BE2C (cell line): ENCODE measurements at regions not wholly inside any gene's neighbourhood (a gene's known extent, or its start where the extent isn't known, plus 50 kb on each side); places are given as distances from the start of the nearest gene placed in this dataset.

Source experiments
- DNase-seq: peaks from one replicate; pipeline ENCODE4 v3.0.0-alpha.2; 2020
- H3K27me3 ChIP-seq: fragments of 250-450 bp; sonication (Bioruptor Pico); 2 replicates; pipeline ENCODE4 v1.5.1; 2020; ENCODE audit warnings: mild to moderate bottlenecking
- H3K36me3 ChIP-seq: fragments of 250-450 bp; sonication (Bioruptor Pico); 2 replicates; pipeline ENCODE4 v1.5.1; 2020; ENCODE audit warnings: mild to moderate bottlenecking
- H3K4me1 ChIP-seq: fragments of 250-450 bp; sonication (Bioruptor Pico); 2 replicates; pipeline ENCODE4 v1.5.1; 2020
- H3K4me3 ChIP-seq: 2 replicates; pipeline ENCODE4 v1.5.1; 2011; ENCODE audit warnings: low read depth, low read length
- H3K9me3 ChIP-seq: fragments of 250-450 bp; sonication (Bioruptor Pico); 2 replicates; pipeline ENCODE4 v1.5.1; 2020
- CTCF ChIP-seq: IDR thresholded peaks from 2 replicates; pipeline ENCODE4 v1.5.1; 2012; ENCODE audit warnings: mild to moderate bottlenecking, low read depth, low read length

- no peak overlapping the region for H3K4me3 ChIP-seq
- H3K4me1 ChIP-seq = peaks cover 13% of the 10 kb centered on the region
- DNase-seq = no peak
- H3K9me3 ChIP-seq = no peaks in the 10 kb centered on the region
- no peaks in the 10 kb centered on the region for H3K27me3 ChIP-seq
- no peak for TF ChIP-seq CTCF
- no peaks in the 10 kb centered on the region for H3K36me3 ChIP-seq
Observed at GRCh38 chr5:56464935-56465768, 232.0 kb upstream of the ANKRD55 start.

GRCh38 chr5:56463944-56464571 lies 230.9 kb upstream of the ANKRD55 start:
- no peak overlapping the region for H3K4me3 ChIP-seq
- H3K9me3 ChIP-seq = no peaks in the 10 kb centered on the region
- no peak for DNase-seq
- H3K4me1 ChIP-seq = peaks cover 23% of the 10 kb centered on the region
- no peaks in the 10 kb centered on the region for H3K36me3 ChIP-seq
- TF ChIP-seq CTCF = no peak
- no peaks in the 10 kb centered on the region for H3K27me3 ChIP-seq

GRCh38 chr5:56461584-56461983 lies 228.5 kb upstream of the ANKRD55 start:
- TF ChIP-seq CTCF = no peak
- Histone ChIP-seq H3K9me3 (no peaks in the 10 kb centered on the region), H3K27me3 (no peaks in the 10 kb centered on the region), H3K36me3 (no peaks in the 10 kb centered on the region), H3K4me1 (peaks cover 33% of the 10 kb centered on the region), H3K4me3 (no peak overlapping the region)
- no peak for DNase-seq

GRCh38 chr5:56460681-56461191 lies 227.6 kb upstream of the ANKRD55 start:
- H3K4me1 ChIP-seq = peaks cover 33% of the 10 kb centered on the region
- DNase-seq = peak; percentile 75
- no peaks in the 10 kb centered on the region for H3K36me3 ChIP-seq
- TF ChIP-seq CTCF = no peak
- peak overlapping the region; percentile 8; the same call in 1 of the 2 replicates for H3K4me3 ChIP-seq
- H3K9me3 ChIP-seq = no peaks in the 10 kb centered on the region
- H3K27me3 ChIP-seq = no peaks in the 10 kb centered on the region

GRCh38 chr5:56460195-56460546 lies 227.0 kb upstream of the ANKRD55 start:
- Histone ChIP-seq H3K4me1 (peaks cover 33% of the 10 kb centered on the region), H3K4me3 (0 out of 2 replicates have a peak overlapping the region, but pooled peaks have one; percentile 8), H3K27me3 (no peaks in the 10 kb centered on the region), H3K36me3 (no peaks in the 10 kb centered on the region), H3K9me3 (no peaks in the 10 kb centered on the region)
- TF ChIP-seq CTCF = no peak
- DNase-seq = no peak
